Type B pancreatic cell (in vitro differentiated cells): ENCODE measurements at regions not wholly inside any gene's neighbourhood (a gene's known extent, or its start where the extent isn't known, plus 50 kb on each side); places are given as distances from the start of the nearest gene placed in this dataset.
A peak's percentile ranks its signal among the peaks of the same experiment; 100 is the strongest.

ENCODE experiments used
- DNase-seq: peaks from one replicate; pipeline ENCODE4 v3.0.0; 2021; ENCODE audit warnings: mixed read lengths; ENCODE audit not compliant: unreplicated experiment; ENCODE audit errors: extremely low spot score
- H3K27ac Mint-ChIP-seq: 2 replicates; pipeline ENCODE4 v1.8.0; 2021; ENCODE audit warnings: mild to moderate bottlenecking, mixed read lengths
- H3K27me3 Mint-ChIP-seq: 2 replicates; pipeline ENCODE4 v1.8.0; 2021; ENCODE audit warnings: mixed read lengths
- H3K36me3 Mint-ChIP-seq: 2 replicates; pipeline ENCODE4 v1.8.0; 2021; ENCODE audit warnings: mixed read lengths
- H3K4me1 Mint-ChIP-seq: one replicate; pipeline ENCODE4 v1.8.0; 2021; ENCODE audit warnings: mixed read lengths; ENCODE audit not compliant: unreplicated experiment
- H3K4me3 Mint-ChIP-seq: 2 replicates; pipeline ENCODE4 v1.8.0; 2021; ENCODE audit warnings: mild to moderate bottlenecking, mixed read lengths
- H3K9me3 Mint-ChIP-seq: 2 replicates; pipeline ENCODE4 v1.8.0; 2021; ENCODE audit warnings: mixed read lengths
- CTCF ChIP-seq: fragments of 200-600 bp; sonication (generic); conservative IDR thresholded peaks from 2 replicates; pipeline ENCODE4 v1.5.0; 2021; ENCODE audit warnings: antibody characterized with exemption, mild to moderate bottlenecking

- TF ChIP-seq CTCF: no peak
- no peak overlapping the region for H3K27ac Mint-ChIP-seq
Observed at GRCh38 chr18:7341581-7342337, 110.9 kb downstream of the LRRC30 start.

GRCh38 chr18:7349181-7349837 is 118.4 kb downstream of the LRRC30 start:
- Mint-ChIP-seq H3K4me3 (no peak overlapping the region), H3K9me3 (no peaks in the 10 kb centered on the region), H3K27me3 (no peaks in the 10 kb centered on the region), H3K4me1 (no peaks in the 10 kb centered on the region), H3K27ac (no peak overlapping the region), H3K36me3 (no peaks in the 10 kb centered on the region)
- TF ChIP-seq CTCF: no peak
- no peak for DNase-seq

More at GRCh38 chr18:7341581-7342337, 110.9 kb downstream of the LRRC30 start:
- Mint-ChIP-seq H3K9me3 (no peaks in the 10 kb centered on the region), H3K4me3 (no peak overlapping the region), H3K4me1 (no peaks in the 10 kb centered on the region), H3K36me3 (no peaks in the 10 kb centered on the region), H3K27me3 (peaks cover 3% of the 10 kb centered on the region)
- no peak for DNase-seq

GRCh38 chr18:7358989-7359726 is 128.3 kb downstream of the LRRC30 start:
- H3K4me1 Mint-ChIP-seq: peaks cover 4% of the 10 kb centered on the region
- TF ChIP-seq CTCF: no peak
- no peak overlapping the region for H3K4me3 Mint-ChIP-seq
- no peaks in the 10 kb centered on the region for H3K36me3 Mint-ChIP-seq
- H3K9me3 Mint-ChIP-seq: no peaks in the 10 kb centered on the region
- peaks cover 4% of the 10 kb centered on the region for H3K27me3 Mint-ChIP-seq
- DNase-seq: no peak
- peak overlapping the region; percentile 45 for H3K27ac Mint-ChIP-seq

- peaks cover 4% of the 10 kb centered on the region for H3K27me3 Mint-ChIP-seq
- H3K36me3 Mint-ChIP-seq: no peaks in the 10 kb centered on the region
- no peak overlapping the region for H3K27ac Mint-ChIP-seq
- peaks cover 3% of the 10 kb centered on the region for H3K9me3 Mint-ChIP-seq
- H3K4me1 Mint-ChIP-seq: peaks cover 4% of the 10 kb centered on the region
- no peak for TF ChIP-seq CTCF
- H3K4me3 Mint-ChIP-seq: no peak overlapping the region
- DNase-seq: no peak
Observed at GRCh38 chr18:7360606-7361170, 129.8 kb downstream of the LRRC30 start.

GRCh38 chr18:7363338-7363737 is 132.4 kb downstream of the LRRC30 start:
- no peak for TF ChIP-seq CTCF
- Mint-ChIP-seq H3K27me3 (peaks cover 4% of the 10 kb centered on the region), H3K27ac (no peak overlapping the region), H3K9me3 (peaks cover 3% of the 10 kb centered on the region), H3K4me1 (peaks cover 4% of the 10 kb centered on the region), H3K36me3 (no peaks in the 10 kb centered on the region), H3K4me3 (no peak overlapping the region)
- DNase-seq: no peak
